ENCODE measurements at regions not wholly inside any gene's neighbourhood (a gene's known extent, or its start where the extent isn't known, plus 50 kb on each side); places are given as distances from the start of the nearest gene placed in this dataset.
A peak's percentile ranks its signal among the peaks of the same experiment; 100 is the strongest.

DNA sequence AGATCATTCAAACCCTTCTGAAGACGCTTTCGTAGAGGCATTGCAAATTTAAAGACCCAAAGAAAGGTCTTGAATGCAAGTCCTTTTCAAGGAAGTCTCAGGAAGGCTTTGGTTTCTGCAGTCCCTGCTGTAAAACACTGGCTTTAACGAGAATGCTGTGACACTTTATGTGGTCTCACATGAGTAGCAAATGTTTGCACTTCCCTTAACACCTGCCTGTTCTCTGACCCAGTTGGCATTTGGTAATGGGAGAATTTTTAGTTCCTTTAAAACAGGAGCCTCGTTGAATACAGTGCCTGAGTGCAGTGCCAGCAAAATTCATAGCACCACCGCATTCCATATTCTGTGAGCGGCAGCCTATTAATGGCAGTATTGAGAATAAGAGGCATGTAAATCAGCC, 330.5 kb upstream of the PRKX start:
- FAIRE-seq = no peak
- ATAC-seq = no peak
- POLR2A ChIA-PET = no interaction called here
- WGBS (ENCODE audit: missing lambda C conversion rate) = 34% methylated on average over 6 of the region's 6 CpGs
- TF ChIP-seq, protein P1, sequence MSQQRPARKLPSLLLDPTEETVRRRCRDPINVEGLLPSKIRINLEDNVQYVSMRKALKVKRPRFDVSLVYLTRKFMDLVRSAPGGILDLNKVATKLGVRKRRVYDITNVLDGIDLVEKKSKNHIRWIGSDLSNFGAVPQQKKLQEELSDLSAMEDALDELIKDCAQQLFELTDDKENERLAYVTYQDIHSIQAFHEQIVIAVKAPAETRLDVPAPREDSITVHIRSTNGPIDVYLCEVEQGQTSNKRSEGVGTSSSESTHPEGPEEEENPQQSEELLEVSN (IDR thresholded peaks at IDR 0.05; ENCODE audit: borderline replicate concordance, low read depth) = no peak
- TF ChIP-seq HDAC2 (IDR thresholded peaks at IDR 0.05) = no peak
- TF ChIP-seq FOSB (CRISPR knock-in tag; IDR thresholded peaks at IDR 0.05) = no peak
- TF ChIP-seq KDM1A (IDR thresholded peaks at IDR 0.05; ENCODE audit: low read depth) = no peak
- TF ChIP-seq HEYL (CRISPR knock-in tag; IDR thresholded peaks at IDR 0.05) = no peak
- TF ChIP-seq, protein P2, sequence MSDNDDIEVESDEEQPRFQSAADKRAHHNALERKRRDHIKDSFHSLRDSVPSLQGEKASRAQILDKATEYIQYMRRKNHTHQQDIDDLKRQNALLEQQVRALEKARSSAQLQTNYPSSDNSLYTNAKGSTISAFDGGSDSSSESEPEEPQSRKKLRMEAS (IDR thresholded peaks at IDR 0.05) = no peak
- no peak for TF ChIP-seq NFE2L2 (conservative IDR thresholded peaks at IDR 0.05; ENCODE audit: low read length)
- no peak for TF ChIP-seq RFX5 (IDR thresholded peaks at IDR 0.05)
- TF ChIP-seq GATA3 (IDR thresholded peaks at IDR 0.05; ENCODE audit: borderline replicate concordance) = no peak
- TF ChIP-seq CBX8 (IDR thresholded peaks at IDR 0.05) = no peak
- TF ChIP-seq TFCP2L1 (CRISPR knock-in tag; IDR thresholded peaks at IDR 0.05) = no peak
- no peak for TF ChIP-seq HOXB5 (CRISPR knock-in tag; IDR thresholded peaks at IDR 0.05)
- no peak for TF ChIP-seq MAFK (IDR thresholded peaks at IDR 0.05; ENCODE audit: partially characterized antibody)
- TF ChIP-seq FOXS1 (CRISPR knock-in tag; IDR thresholded peaks at IDR 0.05) = no peak
- TF ChIP-seq CHD4 (IDR thresholded peaks at IDR 0.05; ENCODE audit: borderline replicate concordance) = no peak
- TF ChIP-seq, protein P3, sequence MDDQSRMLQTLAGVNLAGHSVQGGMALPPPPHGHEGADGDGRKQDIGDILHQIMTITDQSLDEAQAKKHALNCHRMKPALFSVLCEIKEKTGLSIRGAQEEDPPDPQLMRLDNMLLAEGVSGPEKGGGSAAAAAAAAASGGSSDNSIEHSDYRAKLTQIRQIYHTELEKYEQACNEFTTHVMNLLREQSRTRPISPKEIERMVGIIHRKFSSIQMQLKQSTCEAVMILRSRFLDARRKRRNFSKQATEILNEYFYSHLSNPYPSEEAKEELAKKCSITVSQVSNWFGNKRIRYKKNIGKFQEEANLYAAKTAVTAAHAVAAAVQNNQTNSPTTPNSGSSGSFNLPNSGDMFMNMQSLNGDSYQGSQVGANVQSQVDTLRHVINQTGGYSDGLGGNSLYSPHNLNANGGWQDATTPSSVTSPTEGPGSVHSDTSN (IDR thresholded peaks at IDR 0.05) = no peak
- no peak for TF ChIP-seq MAZ (IDR thresholded peaks at IDR 0.05; ENCODE audit: borderline replicate concordance, low read depth, low read length)
- no peak for TF ChIP-seq CHD2 (IDR thresholded peaks at IDR 0.05; ENCODE audit: low read length, partially characterized antibody)
- Histone ChIP-seq H3K27ac (no peak overlapping the region), H3K4me2 (no peak overlapping the region), H3K4me3 (no peak overlapping the region), H3K9me3 (no peaks in the 10 kb centered on the region), H3K4me1 (no peaks in the 10 kb centered on the region)
- no peak for DNase-seq (ENCODE audit: low read depth in 1 of 2, low spot score in 1 of 2)
- CTCF ChIA-PET = no interaction called here

DNA sequence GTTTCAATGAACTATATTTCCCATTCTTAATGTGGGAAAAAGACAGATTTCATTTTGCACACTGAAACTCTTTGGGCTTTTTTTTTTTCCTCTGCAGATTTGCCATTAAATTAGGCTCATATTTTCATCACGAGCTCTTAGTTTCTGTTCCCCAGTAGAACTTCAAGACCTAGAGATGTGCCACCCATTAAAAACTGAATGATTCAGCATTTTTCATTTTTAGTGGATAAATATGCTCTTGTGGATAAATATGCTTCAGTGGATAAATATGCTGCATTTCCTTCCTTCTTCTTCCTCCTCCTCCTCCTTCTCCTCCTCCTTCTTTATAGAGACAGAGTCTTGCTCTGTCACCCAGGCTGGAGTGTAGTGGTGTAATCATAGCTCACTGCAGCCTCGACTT, 322.4 kb upstream of the PRKX start:
- no peak for ATAC-seq
- Histone ChIP-seq H3K4me1 (no peaks in the 10 kb centered on the region), H3K4me2 (no peak overlapping the region), H3K4me3 (no peak overlapping the region), H3K9me3 (no peaks in the 10 kb centered on the region), H3K27ac (no peak overlapping the region)
- POLR2A ChIA-PET = no interaction called here
- TF ChIP-seq SMC3 (IDR thresholded peaks at IDR 0.05) (no peak), MAFK (IDR thresholded peaks at IDR 0.05; ENCODE audit: partially characterized antibody) (peak; percentile 61), HDAC2 (IDR thresholded peaks at IDR 0.05) (no peak), ZNF302 (CRISPR knock-in tag; IDR thresholded peaks at IDR 0.05) (no peak), POLR2AphosphoS2 (conservative IDR thresholded peaks at IDR 0.05; ENCODE audit: low read length) (no peak)
- 16% methylated on average over 2 of the region's 2 CpGs for WGBS (ENCODE audit: missing lambda C conversion rate)
- CTCF ChIA-PET = no interaction called here
- FAIRE-seq = peak; percentile 46
- DNase-seq (ENCODE audit: low read depth in 1 of 2, low spot score in 1 of 2) = no peak

DNA sequence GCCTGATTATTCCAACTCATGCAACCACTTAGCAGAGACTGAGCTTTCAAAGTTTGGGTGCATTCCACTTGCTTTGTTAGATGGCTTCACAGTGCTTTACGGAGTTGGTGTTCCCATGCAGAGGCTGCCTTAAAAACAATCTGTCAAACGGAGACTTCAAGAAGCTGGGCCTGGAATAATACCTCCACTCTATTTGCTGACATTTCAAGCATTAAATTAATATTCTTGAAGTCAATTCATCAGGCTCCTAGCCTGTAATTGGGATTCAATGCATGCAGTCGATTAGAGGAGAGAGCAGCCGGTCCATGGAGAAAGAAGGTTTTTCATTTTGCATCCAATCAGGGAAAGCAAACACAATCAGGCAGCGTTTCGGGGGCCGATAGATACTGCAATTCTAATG, 314.7 kb upstream of the PRKX start:
- Histone ChIP-seq H3K4me1 (no peaks in the 10 kb centered on the region), H3K4me2 (no peak overlapping the region), H3K27ac (no peak overlapping the region), H3K9me3 (no peaks in the 10 kb centered on the region), H3K4me3 (no peak overlapping the region)
- ChIA-PET CTCF (no interaction called here), POLR2A (no interaction called here)
- DNase-seq (ENCODE audit: low read depth in 1 of 2, low spot score in 1 of 2) (no peak), FAIRE-seq (no peak), ATAC-seq (no peak)
- WGBS (ENCODE audit: missing lambda C conversion rate) = 30% methylated on average over 7 of the region's 7 CpGs
- TF ChIP-seq, protein P4, sequence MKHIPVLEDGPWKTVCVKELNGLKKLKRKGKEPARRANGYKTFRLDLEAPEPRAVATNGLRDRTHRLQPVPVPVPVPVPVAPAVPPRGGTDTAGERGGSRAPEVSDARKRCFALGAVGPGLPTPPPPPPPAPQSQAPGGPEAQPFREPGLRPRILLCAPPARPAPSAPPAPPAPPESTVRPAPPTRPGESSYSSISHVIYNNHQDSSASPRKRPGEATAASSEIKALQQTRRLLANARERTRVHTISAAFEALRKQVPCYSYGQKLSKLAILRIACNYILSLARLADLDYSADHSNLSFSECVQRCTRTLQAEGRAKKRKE (CRISPR knock-in tag; IDR thresholded peaks at IDR 0.05; ENCODE audit: low read depth) = no peak
- TF ChIP-seq HDAC2 (IDR thresholded peaks at IDR 0.05) (no peak), TFCP2L1 (CRISPR knock-in tag; IDR thresholded peaks at IDR 0.05) (no peak), JUN (IDR thresholded peaks at IDR 0.05) (no peak), NFE2L2 (conservative IDR thresholded peaks at IDR 0.05; ENCODE audit: low read length) (no peak), CHD4 (IDR thresholded peaks at IDR 0.05; ENCODE audit: borderline replicate concordance) (no peak), ZC3H11A (IDR thresholded peaks at IDR 0.05) (no peak), POLR2A (IDR thresholded peaks at IDR 0.05; ENCODE audit: low read length) (no peak), MAFK (IDR thresholded peaks at IDR 0.05; ENCODE audit: partially characterized antibody) (no peak), RAD21 (conservative IDR thresholded peaks at IDR 0.05 in 1 of 2, IDR thresholded peaks at IDR 0.05 in 1 of 2) (no peak), RFX5 (IDR thresholded peaks at IDR 0.05) (no peak), BHLHE40 (IDR thresholded peaks at IDR 0.05; ENCODE audit: low read depth, low read length) (no peak), ZNF302 (CRISPR knock-in tag; IDR thresholded peaks at IDR 0.05) (no peak)
- TF ChIP-seq, protein P2 (IDR thresholded peaks at IDR 0.05) = no peak
- TF ChIP-seq, protein P5, sequence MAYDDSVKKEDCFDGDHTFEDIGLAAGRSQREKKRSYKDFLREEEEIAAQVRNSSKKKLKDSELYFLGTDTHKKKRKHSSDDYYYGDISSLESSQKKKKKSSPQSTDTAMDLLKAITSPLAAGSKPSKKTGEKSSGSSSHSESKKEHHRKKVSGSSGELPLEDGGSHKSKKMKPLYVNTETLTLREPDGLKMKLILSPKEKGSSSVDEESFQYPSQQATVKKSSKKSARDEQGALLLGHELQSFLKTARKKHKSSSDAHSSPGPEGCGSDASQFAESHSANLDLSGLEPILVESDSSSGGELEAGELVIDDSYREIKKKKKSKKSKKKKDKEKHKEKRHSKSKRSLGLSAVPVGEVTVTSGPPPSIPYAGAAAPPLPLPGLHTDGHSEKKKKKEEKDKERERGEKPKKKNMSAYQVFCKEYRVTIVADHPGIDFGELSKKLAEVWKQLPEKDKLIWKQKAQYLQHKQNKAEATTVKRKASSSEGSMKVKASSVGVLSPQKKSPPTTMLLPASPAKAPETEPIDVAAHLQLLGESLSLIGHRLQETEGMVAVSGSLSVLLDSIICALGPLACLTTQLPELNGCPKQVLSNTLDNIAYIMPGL (CRISPR knock-in tag; IDR thresholded peaks at IDR 0.05; ENCODE audit: borderline replicate concordance) = no peak
- TF ChIP-seq, protein P6, sequence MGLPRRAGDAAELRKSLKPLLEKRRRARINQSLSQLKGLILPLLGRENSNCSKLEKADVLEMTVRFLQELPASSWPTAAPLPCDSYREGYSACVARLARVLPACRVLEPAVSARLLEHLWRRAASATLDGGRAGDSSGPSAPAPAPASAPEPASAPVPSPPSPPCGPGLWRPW (IDR thresholded peaks at IDR 0.05) = no peak
- TF ChIP-seq, protein P7, sequence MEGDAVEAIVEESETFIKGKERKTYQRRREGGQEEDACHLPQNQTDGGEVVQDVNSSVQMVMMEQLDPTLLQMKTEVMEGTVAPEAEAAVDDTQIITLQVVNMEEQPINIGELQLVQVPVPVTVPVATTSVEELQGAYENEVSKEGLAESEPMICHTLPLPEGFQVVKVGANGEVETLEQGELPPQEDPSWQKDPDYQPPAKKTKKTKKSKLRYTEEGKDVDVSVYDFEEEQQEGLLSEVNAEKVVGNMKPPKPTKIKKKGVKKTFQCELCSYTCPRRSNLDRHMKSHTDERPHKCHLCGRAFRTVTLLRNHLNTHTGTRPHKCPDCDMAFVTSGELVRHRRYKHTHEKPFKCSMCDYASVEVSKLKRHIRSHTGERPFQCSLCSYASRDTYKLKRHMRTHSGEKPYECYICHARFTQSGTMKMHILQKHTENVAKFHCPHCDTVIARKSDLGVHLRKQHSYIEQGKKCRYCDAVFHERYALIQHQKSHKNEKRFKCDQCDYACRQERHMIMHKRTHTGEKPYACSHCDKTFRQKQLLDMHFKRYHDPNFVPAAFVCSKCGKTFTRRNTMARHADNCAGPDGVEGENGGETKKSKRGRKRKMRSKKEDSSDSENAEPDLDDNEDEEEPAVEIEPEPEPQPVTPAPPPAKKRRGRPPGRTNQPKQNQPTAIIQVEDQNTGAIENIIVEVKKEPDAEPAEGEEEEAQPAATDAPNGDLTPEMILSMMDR (IDR thresholded peaks at IDR 0.05) = no peak

Data from A549 (cell line).